ENCODE measurements at regions not wholly inside any gene's neighbourhood (a gene's known extent, or its start where the extent isn't known, plus 50 kb on each side); places are given as distances from the start of the nearest gene placed in this dataset.

DNA sequence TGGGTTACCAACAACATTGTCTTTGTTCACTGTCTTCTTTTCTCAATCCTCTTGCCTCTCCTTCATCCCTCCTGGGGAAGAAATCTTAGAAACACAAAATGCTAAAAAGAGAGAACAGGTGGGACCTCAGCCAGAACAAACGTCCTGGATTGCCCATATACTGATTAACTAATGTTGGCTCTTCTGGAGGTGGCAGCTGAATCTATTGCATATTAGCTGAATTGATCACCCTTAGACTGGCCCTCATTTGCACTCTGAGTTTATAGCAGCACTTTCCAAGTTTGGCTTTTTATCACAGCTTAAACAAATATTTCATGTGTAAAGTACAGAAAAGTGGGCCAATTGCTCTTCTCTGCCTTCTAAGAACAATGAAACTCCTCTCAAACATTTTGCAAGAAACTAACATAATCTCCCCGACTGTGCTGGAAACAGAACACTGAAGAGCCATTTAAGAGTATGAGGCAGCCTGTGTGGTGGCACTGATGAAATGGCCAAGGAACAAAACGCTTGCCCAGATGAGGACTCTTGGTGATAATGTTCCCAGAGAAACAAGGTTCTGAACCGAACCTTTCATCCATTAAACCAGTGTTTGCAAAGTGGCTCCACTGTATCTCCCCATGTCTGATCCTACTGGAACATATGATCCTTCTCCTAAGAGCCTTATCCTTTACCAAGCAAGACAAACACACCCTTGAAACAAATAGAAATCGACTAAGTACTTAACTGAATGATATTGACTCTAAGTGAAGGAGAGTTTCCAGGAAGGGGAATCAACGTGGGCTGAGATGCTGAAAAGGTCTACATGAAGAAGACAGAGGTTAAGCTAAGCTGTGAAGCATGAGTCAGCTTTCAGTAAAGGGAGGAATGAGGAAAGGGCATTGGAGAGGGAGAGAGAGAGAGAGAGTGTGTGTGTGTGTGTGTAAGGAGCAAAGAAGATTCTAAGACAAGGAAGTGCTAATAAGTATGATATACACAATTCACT, 83.2 kb upstream of the LIFR start:
- no peak for TF ChIP-seq POLR2AphosphoS5 (IDR thresholded peaks at IDR 0.05; ENCODE audit: low read depth, low read length)
- no peak for TF ChIP-seq TAF1 (IDR thresholded peaks at IDR 0.05; ENCODE audit: borderline replicate concordance, insufficient read depth, low read length)
- TF ChIP-seq SIN3A (IDR thresholded peaks at IDR 0.05; ENCODE audit: borderline replicate concordance, insufficient read depth, low read length) = no peak

Data from PFSK-1 (cell line).